ENCODE measurements at regions not wholly inside any gene's neighbourhood (a gene's known extent, or its start where the extent isn't known, plus 50 kb on each side); places are given as distances from the start of the nearest gene placed in this dataset.

DNA sequence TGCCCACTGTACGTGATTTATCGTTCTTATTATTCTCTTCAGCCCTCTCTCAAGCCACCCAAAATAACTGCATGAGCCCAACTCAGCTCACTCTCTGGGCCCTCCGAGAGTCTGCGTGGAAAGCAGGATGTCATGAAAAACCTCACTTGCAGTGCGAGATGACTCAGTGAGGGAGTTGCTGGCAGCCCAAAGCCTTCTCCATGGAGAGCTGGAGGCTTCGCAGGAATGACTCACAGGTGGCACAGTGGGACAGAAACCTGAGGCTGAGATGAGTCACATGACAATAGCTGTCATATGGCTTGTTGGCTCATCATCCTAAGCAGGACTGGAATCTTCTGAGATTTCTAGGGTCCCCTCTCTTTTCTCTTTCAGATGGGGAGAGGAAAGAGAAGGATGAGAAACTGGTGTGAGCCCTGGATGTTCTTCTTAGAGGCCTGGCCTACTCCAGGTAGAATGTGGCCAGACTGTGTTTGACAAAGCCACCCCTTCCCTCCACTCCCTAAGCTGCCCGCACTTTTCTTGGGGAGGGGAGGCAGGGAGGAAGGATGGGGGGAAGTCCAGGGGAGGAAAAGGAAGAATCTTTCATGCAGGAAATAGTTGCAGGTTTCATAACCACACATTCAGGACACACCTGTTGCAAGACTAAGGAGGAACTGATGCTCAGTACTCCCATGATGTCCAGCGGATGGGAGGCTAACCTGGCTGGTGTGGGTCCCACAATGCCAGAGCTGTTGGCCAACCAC, 160.6 kb upstream of the RPL38 start:
- H3K27ac Mint-ChIP-seq = no peak overlapping the region
- no peak for DNase-seq (ENCODE audit: low spot score)
- H3K9me3 Mint-ChIP-seq = no peaks in the 10 kb centered on the region
- ChIA-PET POLR2A (no interaction called here), CTCF (no interaction called here)
- TF ChIP-seq ELF4 (CRISPR knock-in tag; IDR thresholded peaks at IDR 0.05; ENCODE audit: low read depth) = no peak
- TF ChIP-seq, protein P1, sequence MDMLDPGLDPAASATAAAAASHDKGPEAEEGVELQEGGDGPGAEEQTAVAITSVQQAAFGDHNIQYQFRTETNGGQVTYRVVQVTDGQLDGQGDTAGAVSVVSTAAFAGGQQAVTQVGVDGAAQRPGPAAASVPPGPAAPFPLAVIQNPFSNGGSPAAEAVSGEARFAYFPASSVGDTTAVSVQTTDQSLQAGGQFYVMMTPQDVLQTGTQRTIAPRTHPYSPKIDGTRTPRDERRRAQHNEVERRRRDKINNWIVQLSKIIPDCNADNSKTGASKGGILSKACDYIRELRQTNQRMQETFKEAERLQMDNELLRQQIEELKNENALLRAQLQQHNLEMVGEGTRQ (CRISPR knock-in tag; IDR thresholded peaks at IDR 0.05) = peak; percentile 14; the same call in 1 of the 2 replicates
- no peaks in the 10 kb centered on the region for H3K4me1 Mint-ChIP-seq
- no peaks in the 10 kb centered on the region for H3K27me3 Mint-ChIP-seq (ENCODE audit: low read depth)
- no peaks in the 10 kb centered on the region for H3K36me3 Mint-ChIP-seq
- H3K4me3 Mint-ChIP-seq = no peak overlapping the region
- no peak for ATAC-seq

DNA sequence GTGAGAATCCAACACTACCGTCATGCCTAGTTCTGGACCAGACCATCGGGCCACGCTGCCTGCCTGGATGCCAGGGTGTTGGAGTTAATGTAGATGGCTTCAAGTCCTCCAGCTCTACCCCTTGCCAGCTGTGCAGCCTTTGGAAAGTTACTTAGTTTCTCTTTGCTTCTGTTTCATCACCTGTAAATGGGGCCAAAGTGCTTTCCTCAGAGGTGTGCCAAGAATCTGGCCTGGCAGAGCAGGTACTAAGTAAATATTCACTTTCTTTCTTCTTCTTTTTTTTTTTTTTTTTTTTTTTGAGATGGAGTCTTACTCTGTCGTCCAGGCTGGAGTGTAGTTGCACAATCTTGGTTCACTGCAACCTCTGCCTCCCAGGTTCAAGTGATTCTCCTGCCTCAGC, 159.5 kb upstream of the RPL38 start:
- ATAC-seq = no peak
- H3K4me1 Mint-ChIP-seq = no peaks in the 10 kb centered on the region
- POLR2A ChIA-PET = no interaction called here

DNA sequence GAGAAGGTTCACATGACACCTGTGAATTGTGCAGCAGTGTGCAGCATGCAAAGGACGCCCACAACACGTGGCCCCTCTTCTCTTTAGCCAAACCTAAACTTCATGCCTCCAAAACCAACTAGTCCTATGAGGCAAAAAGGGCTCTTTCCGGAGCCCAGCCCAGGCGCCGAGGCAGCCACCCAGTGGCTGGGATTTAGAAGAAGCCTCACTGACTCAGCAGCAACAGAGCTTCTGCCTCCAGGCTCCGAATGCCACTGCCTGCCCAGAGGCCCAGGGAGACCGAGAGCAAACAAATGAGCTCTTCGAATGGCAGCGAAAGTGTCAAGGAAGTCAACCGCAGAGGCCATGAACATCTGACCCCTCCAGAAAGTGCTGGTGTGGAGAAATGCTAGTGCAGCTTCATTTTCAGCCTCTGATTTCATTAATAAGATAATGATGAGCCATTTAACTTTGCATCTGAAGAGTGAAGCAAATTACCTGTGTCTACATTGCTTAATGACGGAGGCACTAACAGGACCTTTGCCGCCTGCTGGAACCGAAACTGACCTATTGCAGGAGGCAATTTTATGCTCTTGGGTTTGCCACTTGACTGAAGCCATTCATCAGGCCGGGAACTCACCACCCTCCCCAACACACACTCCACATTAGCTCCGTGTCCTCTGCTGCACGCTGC, 157.7 kb upstream of the RPL38 start:
- H3K36me3 Mint-ChIP-seq = no peaks in the 10 kb centered on the region
- H3K4me3 Mint-ChIP-seq = no peak overlapping the region
- no peaks in the 10 kb centered on the region for H3K9me3 Mint-ChIP-seq
- no peaks in the 10 kb centered on the region for H3K27me3 Mint-ChIP-seq (ENCODE audit: low read depth)
- no peak overlapping the region for H3K27ac Mint-ChIP-seq
- DNase-seq (ENCODE audit: low spot score) (no peak), ATAC-seq (no peak; the same call in 1 of the 2 replicates)
- ChIA-PET POLR2A (no interaction called here), CTCF (interaction anchor here (1.1 kb wide), 1 partner anchor 38 kb away, joined by 5 read pairs; no protein-coding TSS in a partner anchor)
- H3K4me1 Mint-ChIP-seq = no peaks in the 10 kb centered on the region
- TF ChIP-seq ZNF138 (CRISPR knock-in tag; conservative IDR thresholded peaks at IDR 0.05) = no peak
- TF ChIP-seq, protein P2, sequence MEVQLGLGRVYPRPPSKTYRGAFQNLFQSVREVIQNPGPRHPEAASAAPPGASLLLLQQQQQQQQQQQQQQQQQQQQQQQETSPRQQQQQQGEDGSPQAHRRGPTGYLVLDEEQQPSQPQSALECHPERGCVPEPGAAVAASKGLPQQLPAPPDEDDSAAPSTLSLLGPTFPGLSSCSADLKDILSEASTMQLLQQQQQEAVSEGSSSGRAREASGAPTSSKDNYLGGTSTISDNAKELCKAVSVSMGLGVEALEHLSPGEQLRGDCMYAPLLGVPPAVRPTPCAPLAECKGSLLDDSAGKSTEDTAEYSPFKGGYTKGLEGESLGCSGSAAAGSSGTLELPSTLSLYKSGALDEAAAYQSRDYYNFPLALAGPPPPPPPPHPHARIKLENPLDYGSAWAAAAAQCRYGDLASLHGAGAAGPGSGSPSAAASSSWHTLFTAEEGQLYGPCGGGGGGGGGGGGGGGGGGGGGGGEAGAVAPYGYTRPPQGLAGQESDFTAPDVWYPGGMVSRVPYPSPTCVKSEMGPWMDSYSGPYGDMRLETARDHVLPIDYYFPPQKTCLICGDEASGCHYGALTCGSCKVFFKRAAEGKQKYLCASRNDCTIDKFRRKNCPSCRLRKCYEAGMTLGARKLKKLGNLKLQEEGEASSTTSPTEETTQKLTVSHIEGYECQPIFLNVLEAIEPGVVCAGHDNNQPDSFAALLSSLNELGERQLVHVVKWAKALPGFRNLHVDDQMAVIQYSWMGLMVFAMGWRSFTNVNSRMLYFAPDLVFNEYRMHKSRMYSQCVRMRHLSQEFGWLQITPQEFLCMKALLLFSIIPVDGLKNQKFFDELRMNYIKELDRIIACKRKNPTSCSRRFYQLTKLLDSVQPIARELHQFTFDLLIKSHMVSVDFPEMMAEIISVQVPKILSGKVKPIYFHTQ (CRISPR knock-in tag; IDR thresholded peaks at IDR 0.05) = no peak
- TF ChIP-seq FOXJ3 (CRISPR knock-in tag; IDR thresholded peaks at IDR 0.05; ENCODE audit: borderline replicate concordance) = no peak
- TF ChIP-seq, protein P3, sequence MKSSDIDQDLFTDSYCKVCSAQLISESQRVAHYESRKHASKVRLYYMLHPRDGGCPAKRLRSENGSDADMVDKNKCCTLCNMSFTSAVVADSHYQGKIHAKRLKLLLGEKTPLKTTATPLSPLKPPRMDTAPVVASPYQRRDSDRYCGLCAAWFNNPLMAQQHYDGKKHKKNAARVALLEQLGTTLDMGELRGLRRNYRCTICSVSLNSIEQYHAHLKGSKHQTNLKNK (CRISPR knock-in tag; IDR thresholded peaks at IDR 0.05) = no peak
- no peak for TF ChIP-seq JAZF1 (CRISPR knock-in tag; IDR thresholded peaks at IDR 0.05)
- TF ChIP-seq TEAD1 (CRISPR knock-in tag; IDR thresholded peaks at IDR 0.05) = no peak
- no peak for TF ChIP-seq CREM (CRISPR knock-in tag; IDR thresholded peaks at IDR 0.05)
- no peak for TF ChIP-seq ZNF232 (CRISPR knock-in tag; IDR thresholded peaks at IDR 0.05)
- TF ChIP-seq, protein P4, sequence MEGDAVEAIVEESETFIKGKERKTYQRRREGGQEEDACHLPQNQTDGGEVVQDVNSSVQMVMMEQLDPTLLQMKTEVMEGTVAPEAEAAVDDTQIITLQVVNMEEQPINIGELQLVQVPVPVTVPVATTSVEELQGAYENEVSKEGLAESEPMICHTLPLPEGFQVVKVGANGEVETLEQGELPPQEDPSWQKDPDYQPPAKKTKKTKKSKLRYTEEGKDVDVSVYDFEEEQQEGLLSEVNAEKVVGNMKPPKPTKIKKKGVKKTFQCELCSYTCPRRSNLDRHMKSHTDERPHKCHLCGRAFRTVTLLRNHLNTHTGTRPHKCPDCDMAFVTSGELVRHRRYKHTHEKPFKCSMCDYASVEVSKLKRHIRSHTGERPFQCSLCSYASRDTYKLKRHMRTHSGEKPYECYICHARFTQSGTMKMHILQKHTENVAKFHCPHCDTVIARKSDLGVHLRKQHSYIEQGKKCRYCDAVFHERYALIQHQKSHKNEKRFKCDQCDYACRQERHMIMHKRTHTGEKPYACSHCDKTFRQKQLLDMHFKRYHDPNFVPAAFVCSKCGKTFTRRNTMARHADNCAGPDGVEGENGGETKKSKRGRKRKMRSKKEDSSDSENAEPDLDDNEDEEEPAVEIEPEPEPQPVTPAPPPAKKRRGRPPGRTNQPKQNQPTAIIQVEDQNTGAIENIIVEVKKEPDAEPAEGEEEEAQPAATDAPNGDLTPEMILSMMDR (IDR thresholded peaks at IDR 0.05) = no peak
- TF ChIP-seq, protein P5, sequence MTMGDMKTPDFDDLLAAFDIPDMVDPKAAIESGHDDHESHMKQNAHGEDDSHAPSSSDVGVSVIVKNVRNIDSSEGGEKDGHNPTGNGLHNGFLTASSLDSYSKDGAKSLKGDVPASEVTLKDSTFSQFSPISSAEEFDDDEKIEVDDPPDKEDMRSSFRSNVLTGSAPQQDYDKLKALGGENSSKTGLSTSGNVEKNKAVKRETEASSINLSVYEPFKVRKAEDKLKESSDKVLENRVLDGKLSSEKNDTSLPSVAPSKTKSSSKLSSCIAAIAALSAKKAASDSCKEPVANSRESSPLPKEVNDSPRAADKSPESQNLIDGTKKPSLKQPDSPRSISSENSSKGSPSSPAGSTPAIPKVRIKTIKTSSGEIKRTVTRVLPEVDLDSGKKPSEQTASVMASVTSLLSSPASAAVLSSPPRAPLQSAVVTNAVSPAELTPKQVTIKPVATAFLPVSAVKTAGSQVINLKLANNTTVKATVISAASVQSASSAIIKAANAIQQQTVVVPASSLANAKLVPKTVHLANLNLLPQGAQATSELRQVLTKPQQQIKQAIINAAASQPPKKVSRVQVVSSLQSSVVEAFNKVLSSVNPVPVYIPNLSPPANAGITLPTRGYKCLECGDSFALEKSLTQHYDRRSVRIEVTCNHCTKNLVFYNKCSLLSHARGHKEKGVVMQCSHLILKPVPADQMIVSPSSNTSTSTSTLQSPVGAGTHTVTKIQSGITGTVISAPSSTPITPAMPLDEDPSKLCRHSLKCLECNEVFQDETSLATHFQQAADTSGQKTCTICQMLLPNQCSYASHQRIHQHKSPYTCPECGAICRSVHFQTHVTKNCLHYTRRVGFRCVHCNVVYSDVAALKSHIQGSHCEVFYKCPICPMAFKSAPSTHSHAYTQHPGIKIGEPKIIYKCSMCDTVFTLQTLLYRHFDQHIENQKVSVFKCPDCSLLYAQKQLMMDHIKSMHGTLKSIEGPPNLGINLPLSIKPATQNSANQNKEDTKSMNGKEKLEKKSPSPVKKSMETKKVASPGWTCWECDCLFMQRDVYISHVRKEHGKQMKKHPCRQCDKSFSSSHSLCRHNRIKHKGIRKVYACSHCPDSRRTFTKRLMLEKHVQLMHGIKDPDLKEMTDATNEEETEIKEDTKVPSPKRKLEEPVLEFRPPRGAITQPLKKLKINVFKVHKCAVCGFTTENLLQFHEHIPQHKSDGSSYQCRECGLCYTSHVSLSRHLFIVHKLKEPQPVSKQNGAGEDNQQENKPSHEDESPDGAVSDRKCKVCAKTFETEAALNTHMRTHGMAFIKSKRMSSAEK (CRISPR knock-in tag; IDR thresholded peaks at IDR 0.05; ENCODE audit: borderline replicate concordance) = no peak
- TF ChIP-seq ZNF219 (CRISPR knock-in tag; IDR thresholded peaks at IDR 0.05; ENCODE audit: borderline replicate concordance) = no peak
- no peak for TF ChIP-seq TP53 (CRISPR knock-in tag; IDR thresholded peaks at IDR 0.05)
- no peak for TF ChIP-seq ZBTB21 (CRISPR knock-in tag; IDR thresholded peaks at IDR 0.05; ENCODE audit: borderline replicate concordance)
- no peak for TF ChIP-seq FOXK1 (CRISPR knock-in tag; IDR thresholded peaks at IDR 0.05)
- TF ChIP-seq, protein P6, sequence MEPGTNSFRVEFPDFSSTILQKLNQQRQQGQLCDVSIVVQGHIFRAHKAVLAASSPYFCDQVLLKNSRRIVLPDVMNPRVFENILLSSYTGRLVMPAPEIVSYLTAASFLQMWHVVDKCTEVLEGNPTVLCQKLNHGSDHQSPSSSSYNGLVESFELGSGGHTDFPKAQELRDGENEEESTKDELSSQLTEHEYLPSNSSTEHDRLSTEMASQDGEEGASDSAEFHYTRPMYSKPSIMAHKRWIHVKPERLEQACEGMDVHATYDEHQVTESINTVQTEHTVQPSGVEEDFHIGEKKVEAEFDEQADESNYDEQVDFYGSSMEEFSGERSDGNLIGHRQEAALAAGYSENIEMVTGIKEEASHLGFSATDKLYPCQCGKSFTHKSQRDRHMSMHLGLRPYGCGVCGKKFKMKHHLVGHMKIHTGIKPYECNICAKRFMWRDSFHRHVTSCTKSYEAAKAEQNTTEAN (CRISPR knock-in tag; IDR thresholded peaks at IDR 0.05) = no peak
- no peak for TF ChIP-seq MYBL2 (CRISPR knock-in tag; IDR thresholded peaks at IDR 0.05)

More for the DNA sequence above, 159.5 kb upstream of the RPL38 start:
- H3K9me3 Mint-ChIP-seq = no peaks in the 10 kb centered on the region
- CTCF ChIA-PET = no interaction called here
- H3K4me3 Mint-ChIP-seq = no peak overlapping the region
- no peak overlapping the region for H3K27ac Mint-ChIP-seq
- DNase-seq (ENCODE audit: low spot score) = no peak
- no peaks in the 10 kb centered on the region for H3K36me3 Mint-ChIP-seq
- TF ChIP-seq, protein P7, sequence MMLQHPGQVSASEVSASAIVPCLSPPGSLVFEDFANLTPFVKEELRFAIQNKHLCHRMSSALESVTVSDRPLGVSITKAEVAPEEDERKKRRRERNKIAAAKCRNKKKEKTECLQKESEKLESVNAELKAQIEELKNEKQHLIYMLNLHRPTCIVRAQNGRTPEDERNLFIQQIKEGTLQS (CRISPR knock-in tag; conservative IDR thresholded peaks at IDR 0.05) = no peak
- no peaks in the 10 kb centered on the region for H3K27me3 Mint-ChIP-seq (ENCODE audit: low read depth)
